ENCODE measurements at regions not wholly inside any gene's neighbourhood (a gene's known extent, or its start where the extent isn't known, plus 50 kb on each side); places are given as distances from the start of the nearest gene placed in this dataset.

DNA sequence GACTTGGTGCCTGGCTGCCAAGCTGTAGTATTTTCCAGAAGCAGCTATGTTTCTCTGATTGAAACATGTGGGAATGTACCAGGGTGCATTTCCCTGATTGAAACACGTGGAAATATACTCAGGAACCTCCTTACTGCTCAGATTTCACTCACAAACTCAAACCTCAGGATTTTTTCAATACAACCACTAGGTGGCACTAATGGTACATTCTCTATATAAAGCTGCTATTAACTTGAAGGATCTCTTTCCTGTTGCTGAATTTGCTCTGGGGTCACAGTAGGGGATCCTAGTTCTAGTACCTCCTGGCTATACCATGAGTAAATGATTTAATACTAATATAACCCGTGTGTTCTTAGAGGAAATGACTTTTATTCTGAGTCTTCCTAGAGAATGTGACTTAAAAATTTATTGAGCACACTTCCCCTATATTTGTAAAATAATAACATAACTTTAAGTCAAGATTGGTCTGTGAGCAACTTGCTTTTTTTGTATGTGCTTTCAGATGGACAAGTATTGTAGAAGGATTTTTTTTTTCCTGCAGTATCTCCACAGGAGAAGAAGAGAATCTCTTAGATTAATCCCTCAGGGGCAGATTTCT is 173.8 kb upstream of the MIS18BP1 start (continued):
- TF ChIP-seq, protein P1, sequence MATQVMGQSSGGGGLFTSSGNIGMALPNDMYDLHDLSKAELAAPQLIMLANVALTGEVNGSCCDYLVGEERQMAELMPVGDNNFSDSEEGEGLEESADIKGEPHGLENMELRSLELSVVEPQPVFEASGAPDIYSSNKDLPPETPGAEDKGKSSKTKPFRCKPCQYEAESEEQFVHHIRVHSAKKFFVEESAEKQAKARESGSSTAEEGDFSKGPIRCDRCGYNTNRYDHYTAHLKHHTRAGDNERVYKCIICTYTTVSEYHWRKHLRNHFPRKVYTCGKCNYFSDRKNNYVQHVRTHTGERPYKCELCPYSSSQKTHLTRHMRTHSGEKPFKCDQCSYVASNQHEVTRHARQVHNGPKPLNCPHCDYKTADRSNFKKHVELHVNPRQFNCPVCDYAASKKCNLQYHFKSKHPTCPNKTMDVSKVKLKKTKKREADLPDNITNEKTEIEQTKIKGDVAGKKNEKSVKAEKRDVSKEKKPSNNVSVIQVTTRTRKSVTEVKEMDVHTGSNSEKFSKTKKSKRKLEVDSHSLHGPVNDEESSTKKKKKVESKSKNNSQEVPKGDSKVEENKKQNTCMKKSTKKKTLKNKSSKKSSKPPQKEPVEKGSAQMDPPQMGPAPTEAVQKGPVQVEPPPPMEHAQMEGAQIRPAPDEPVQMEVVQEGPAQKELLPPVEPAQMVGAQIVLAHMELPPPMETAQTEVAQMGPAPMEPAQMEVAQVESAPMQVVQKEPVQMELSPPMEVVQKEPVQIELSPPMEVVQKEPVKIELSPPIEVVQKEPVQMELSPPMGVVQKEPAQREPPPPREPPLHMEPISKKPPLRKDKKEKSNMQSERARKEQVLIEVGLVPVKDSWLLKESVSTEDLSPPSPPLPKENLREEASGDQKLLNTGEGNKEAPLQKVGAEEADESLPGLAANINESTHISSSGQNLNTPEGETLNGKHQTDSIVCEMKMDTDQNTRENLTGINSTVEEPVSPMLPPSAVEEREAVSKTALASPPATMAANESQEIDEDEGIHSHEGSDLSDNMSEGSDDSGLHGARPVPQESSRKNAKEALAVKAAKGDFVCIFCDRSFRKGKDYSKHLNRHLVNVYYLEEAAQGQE (IDR thresholded peaks at IDR 0.05; ENCODE audit: low read depth) = no peak

DNA sequence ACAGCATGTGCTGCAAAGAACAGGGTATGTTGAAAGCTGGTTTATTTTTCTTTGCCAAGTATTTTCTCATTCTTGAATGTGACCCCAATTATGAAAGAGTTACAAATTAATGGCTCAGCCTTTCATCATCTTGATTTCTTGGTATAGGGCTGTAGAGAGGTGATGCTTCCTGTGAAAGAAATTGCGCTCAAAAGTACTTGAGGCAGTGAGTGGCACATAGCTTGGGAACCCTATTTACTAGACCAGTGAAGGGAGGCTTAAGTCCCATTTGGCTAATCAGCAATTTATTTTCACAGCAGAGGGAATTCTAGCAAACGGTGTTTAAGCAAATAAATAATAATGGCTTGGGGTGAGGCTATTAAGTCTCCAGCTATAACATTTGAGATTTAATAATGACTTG is 153.9 kb upstream of the MIS18BP1 start:
- Histone ChIP-seq H3K9ac (ENCODE audit: low read length) (no peak overlapping the region), H3K4me2 (ENCODE audit: low read length) (no peak overlapping the region), H3K27ac (ENCODE audit: low read depth, low read length) (no peak overlapping the region), H4K20me1 (ENCODE audit: insufficient read depth) (no peaks in the 10 kb centered on the region), H2AFZ (ENCODE audit: low read depth, low read length, poor library complexity, severe bottlenecking) (no peak overlapping the region), H3K9me3 (ENCODE audit: control insufficient read depth in 1 of 2, insufficient read depth in 1 of 2, low read depth in 1 of 2, low read length in 2 of 2) (no peaks in the 10 kb centered on the region), H3K4me1 (ENCODE audit: control insufficient read depth in 1 of 2, insufficient read depth in 2 of 2, low read length in 2 of 2) (no peaks in the 10 kb centered on the region), H3K9me2 (ENCODE audit: insufficient read depth) (no peaks in the 10 kb centered on the region), H3K36me3 (ENCODE audit: control insufficient read depth in 1 of 2, insufficient read depth in 2 of 2, low read length in 2 of 2) (no peaks in the 10 kb centered on the region), H3K27me3 (ENCODE audit: insufficient read depth, low read length) (no peaks in the 10 kb centered on the region), H3K79me2 (ENCODE audit: insufficient read depth, low read length) (no peaks in the 10 kb centered on the region), H3K4me3 (replicated peaks in 1 of 2; ENCODE audit: low read depth in 1 of 2, low read length in 2 of 2) (no peak overlapping the region)
- ChIA-PET POLR2A (no interaction called here), CTCF (no interaction called here), RAD21 (ENCODE audit: low non-redundant PET in 1 of 2, low total read pairs in 2 of 2, uncharacterized antibody in 2 of 2, unreplicated experiment in 2 of 2) (no interaction called here)
- no peak for DNase-seq (ENCODE audit: low read depth, low spot score)
- TF ChIP-seq EZH2phosphoT487 (IDR thresholded peaks at IDR 0.05; ENCODE audit: borderline replicate concordance) = no peak
- no peak for TF ChIP-seq SIN3A (IDR thresholded peaks at IDR 0.05; ENCODE audit: low read depth)
- no peak for TF ChIP-seq MAX (IDR thresholded peaks at IDR 0.05)
- no peak for TF ChIP-seq TCF7L2 (IDR thresholded peaks at IDR 0.05; ENCODE audit: borderline replicate concordance, extremely low read depth, insufficient read depth, insufficient read length)
- no peak for TF ChIP-seq ATF3 (IDR thresholded peaks at IDR 0.05)
- intact Hi-C loops (cut with micrococcal nuclease) = no loop called here
- no peak for ATAC-seq
- no TSS peak for BruUV-seq (replicated peaks)
